HG03095 (cell line): ENCODE measurements at regions not wholly inside any gene's neighbourhood (a gene's known extent, or its start where the extent isn't known, plus 50 kb on each side); places are given as distances from the start of the nearest gene placed in this dataset.
A peak's percentile ranks its signal among the peaks of the same experiment; 100 is the strongest.
"Not testable (repeated sequence)": the region's sequence is repeated elsewhere in the genome, so short reads cannot be mapped to it uniquely, and the experiment has no call there.

ENCODE experiments used
- ATAC-seq: cut with Tn5 transposase; IDR thresholded peaks from one replicate; pipeline ENCODE4 v1.9.1; 2021; ENCODE audit warnings: moderate library complexity; ENCODE audit not compliant: unreplicated experiment

DNA sequence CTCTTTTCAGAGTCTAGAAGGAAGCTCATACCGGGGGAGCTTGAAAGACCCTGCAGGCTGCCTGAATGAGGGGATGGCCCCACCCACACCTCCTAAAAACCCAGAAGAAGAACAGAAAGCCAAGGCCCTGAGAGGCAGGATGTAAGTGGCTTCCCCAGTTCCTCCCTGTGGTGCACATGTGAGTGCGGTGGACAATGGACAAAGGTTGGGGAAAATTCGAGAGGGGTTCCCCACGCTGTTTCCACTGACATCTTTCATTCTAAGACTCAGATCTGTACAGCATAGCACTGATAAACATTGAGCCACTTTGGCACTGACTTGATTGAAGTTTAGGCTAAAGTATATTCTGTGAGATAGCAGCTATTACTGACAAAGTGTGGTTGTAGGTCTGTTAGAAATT lies 79.5 kb upstream of the UMPS start:
- peak; percentile 66 for ATAC-seq

DNA sequence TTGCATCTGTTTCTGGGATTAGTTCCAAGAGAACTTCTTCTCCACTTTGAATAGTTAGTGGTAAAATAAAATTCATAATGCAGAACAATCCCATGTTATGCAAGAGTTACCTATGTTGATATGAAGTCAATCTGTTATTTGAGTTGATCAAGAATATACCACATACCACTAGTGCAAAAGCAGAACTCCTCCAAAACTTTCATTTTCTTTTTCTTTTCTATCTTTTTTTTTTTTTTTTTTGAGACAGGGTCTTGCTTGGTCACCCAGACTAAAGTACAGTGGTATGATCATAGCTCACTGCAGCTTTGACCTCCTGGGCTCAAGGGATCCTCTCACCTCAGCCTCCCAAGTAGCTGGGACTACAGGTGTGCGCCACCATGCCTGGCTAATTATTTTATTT lies 78.8 kb upstream of the UMPS start:
- not testable (repeated sequence) for ATAC-seq

DNA sequence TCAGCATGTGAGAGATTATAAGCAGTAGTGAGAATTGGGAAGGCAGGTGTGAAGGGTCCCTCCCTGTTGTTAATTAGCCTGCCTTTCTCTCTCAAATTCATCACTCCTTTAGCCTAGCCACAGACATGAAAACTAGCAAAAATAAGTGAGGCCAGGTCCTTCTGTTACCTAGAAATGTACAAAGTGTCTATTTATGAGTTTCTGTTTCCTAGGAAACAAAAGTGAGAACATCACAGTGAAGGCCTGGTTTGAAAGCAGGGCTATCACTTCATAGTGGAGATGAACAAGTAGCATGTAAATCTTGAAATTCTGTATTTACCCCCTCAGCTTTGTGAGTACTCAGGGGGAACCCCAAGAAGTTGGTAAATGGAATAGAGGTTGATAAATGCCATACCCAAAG lies 78.2 kb upstream of the UMPS start:
- ATAC-seq, result no peak

DNA sequence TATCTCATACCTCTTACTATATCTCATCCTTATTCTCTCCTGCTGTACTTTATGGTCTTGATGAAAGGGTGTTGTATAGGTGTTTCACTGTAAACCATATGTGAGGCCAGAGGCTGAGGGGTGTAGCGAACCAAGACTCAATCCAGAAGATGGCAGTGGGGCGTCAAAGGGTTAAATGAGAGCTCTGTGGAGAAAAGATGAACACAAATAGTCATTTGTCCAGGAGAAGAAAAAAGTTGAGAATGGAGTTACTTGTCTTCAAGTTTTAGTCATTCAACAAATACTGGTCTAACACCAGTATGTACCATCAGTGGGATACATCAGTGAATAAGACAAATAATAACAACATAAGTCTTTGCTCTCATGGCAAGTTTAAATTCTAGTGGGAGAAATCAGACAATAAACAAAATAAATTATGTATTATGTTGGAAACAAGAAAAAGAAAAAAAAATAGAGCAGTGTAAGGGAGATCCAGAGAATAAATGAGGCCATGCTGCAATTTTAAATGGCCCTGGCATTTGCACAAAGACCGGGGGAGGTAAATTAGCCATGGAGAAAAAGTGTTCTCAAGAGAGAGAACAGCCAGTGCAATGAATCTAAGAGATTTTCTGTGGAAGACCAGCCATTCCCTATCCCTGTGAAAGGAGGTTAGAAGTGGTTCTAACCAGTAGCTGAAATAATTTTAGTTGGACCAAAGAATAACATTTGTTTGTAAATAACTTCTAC lies 77.0 kb upstream of the UMPS start:
- no peak for ATAC-seq

DNA sequence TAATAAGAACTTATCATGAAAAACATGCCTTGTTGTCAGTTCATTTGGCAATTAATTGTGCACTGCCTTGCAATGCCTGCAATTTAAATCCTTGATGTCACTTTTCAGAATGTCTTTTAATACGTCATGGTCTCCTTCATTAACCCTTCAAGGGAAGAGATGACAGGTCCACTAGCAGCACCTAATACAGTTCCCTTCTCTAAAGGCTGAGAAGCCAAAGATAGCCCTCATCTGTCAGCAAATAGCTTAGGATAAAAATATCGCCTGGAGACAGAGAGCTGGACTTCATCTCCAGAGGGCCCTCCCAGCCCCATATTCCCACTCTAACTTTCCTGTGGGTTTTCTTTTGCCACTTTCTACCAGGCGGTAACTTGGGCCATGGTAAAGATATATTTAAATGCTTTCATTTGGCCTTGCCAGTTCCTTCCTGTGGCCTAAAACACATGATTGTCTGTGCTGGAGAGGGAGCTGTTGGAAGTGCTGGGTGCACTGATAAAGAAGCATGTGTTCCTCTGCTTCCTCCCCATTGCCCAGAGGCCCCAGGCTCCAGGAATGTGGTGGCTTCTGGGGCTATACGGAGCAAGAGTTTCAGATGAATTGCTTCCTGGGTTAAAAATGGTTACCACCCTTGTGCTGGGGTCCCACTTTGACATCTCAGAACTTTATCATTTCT lies 76.3 kb upstream of the UMPS start:
- ATAC-seq, result no peak

DNA sequence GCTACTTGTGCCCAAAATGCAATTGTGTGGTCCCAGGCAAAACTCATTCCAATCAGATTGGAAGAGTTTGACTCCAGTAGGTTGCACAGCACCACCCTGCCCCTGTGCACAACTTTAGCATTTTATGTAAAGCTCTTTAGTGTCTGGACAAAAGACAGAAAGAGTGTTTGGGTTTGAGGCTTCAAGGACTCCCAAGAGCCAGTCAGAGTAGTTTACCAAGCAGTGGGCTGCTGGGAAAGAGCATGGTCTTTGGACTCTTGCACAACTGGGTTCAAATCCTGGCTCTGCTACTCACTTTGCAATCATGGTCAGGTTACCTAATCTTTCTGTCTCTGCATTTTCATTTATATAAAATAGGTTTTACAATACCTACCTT lies 75.8 kb upstream of the UMPS start:
- ATAC-seq, result no peak

DNA sequence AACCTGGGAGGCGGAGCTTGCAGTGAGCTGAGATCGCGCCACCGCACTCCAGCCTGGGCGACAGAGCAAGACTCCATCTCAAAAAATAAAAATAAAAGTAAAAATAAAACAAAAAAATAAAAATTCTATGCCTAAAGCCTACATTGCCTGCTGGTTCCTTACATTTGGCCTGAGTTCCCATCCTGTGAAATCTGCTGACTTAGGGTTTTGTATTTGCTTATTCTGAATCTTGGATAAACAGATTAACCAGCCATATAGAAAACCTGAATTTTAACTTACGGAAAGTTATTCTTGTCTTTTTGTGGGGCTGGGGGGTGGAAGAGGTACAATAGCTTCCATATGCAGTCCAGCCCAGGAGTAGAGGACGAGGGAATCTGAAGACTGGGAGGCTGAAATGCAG lies 73.7 kb upstream of the UMPS start:
- ATAC-seq, result no peak

DNA sequence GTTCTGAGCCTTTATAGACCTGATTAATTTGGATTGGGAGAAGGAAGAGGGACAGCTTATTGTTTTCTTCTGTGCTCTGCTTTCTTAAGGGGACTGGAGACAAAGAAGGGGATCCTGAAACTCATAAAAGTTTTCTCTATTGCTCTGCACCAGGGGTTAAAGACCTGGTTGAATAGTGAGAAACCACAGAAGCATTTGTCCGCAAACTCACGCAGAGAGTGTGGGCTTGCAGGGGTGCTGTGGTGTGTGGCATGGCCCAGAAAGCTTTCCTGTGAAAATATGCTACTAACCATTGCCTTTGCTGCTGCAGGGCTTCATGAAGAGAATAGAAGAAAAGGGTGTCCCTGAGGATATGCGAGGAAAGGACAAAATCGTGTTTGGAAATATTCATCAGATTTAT lies 73.1 kb upstream of the UMPS start:
- ATAC-seq, result no peak

DNA sequence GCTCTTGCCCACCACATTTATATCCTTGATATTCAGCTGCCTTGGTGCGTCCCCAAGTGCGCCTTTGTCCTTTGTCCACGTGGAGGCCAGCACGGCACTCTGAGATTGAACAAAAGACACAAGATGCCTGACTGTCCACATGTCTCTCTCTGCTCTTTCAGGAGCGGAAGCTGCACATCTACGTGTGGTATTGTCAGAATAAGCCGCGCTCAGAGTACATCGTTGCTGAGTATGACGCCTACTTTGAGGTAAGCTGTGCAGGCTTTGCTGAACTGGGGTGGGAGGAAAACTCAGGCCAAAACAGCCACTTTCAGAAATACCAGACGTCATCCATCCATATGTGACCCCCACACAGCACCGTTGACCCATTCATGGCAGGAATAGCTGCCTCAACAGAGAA lies 72.0 kb upstream of the UMPS start:
- no peak for ATAC-seq

DNA sequence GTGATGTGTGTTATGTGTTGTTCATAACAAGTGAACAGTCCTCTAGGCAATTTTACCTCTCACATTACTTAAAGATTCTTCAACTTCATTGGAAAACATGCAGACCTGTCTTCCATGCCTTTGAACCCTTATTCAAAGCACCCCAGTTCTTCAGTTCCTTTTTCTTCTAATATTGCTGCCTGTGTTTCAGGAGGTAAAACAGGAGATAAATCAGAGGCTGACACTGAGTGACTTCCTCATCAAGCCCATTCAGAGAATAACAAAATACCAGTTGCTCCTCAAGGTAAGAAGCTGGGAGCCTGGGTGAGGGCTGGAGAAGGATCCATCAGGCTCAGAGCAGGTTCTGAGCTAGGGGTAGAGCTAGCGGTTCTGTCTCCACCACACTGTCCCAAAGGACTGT lies 71.1 kb upstream of the UMPS start:
- ATAC-seq, result no peak

DNA sequence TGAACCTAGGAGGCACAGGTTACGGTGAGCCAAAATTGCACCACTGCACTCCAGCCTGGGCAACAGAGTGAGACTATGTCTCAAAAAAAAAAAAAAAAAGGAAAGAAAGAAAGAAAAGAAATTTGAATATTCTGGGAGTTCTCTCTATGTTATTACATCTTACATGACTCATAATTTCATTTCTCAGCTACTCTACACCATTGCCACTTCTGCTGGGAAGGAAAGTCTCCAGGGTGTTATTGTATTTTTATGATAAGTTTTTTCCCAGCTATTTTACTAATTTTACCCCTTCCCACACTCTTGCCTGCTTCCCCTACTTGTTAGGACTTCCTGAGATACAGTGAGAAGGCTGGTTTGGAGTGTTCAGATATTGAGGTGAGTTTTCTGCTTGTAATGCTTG lies 69.7 kb upstream of the UMPS start:
- no peak for ATAC-seq

DNA sequence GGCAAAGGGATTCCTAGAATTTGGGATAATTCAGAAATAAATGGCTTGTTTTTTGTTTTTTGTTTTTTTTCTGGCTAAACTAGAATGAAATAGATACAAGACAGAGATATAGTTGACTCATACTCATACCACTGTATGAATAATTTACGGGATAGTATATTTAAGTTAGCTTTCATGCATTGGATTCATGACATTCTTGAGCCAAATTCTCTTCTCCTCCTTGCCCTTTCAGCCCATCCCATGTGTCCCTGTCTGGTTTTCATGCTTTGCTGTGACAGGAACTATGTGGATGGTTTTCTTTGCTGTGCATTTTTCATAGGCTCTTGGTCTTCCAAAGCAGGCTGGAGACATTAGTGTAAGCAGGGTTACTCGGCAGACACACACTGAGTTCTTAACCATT lies 66.6 kb upstream of the UMPS start:
- ATAC-seq, result no peak

DNA sequence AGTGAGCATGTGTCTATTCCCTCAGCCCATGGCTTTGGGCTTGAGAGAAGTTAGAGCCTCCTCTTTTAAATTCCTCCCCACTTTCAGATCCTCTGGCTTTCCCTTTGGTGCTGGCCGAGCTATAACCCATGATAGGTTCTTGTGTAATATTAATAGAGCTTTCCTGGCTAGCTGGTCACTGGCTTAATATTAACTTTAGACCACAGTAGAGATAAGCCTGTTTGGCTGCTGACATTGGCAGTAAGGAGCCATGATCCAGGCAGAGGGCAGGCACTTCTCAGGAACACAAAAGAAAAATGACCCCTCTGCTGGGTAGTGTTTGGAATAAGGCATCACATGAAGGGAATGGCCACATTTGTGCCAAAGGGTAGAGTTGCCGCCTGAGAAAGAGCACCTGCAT lies 65.4 kb upstream of the UMPS start:
- no peak for ATAC-seq

DNA sequence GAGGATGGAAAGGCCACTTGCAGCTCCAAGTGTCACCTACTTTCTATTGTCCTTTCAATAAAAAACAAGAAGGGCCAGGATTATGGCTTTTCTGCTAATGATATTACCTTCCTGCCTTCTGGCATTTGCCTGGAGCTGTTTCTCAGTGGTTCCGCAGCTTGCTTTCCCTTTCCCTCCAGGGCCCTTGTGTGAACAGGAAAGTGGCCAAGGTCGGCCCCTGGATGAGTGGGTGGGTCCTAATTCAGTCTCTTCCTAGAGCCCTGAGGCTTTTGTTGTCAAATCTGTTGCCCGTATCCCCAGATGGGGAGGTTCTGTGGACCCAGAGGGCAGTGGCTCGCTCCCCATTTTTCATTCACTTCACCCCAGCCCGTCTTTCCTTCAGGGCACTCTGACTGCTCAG lies 64.2 kb upstream of the UMPS start:
- ATAC-seq, result no peak

DNA sequence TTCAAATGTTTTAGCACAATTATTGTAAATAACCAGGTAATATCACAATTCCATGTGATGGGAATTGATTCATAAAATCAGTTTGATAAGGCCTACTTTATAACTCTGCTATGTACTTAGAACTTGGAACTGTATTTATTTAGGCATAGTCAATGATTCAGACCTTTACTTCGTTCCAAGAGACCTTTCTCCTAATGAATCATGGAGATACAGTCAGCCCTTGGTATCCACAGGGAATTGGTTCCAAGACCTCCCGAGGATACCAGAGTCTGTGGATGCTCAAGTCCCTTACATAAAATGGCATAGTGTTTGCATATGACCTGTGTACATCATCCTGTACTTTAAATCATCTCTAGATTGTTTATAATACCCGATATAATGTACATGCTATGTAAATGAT lies 60.8 kb upstream of the UMPS start:
- no peak for ATAC-seq

DNA sequence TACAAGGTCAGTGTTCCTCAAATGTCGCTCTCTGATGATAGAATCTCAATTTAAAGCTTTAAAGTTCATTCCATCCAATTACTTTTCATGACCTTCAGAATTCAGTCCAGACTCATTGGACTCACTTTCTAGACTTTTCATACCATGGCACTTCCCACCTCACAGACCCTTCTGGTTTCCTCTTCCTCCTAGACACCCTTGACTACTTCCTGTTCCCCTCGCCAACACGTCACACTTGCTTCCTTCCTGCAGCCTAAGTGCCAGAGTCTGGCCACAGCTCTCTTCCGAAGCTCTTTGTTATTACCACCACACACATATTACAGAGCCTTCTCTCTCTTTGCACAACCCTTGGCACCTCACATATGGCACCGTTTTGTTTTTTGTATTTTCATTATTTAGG lies 59.1 kb upstream of the UMPS start:
- ATAC-seq, result no peak

DNA sequence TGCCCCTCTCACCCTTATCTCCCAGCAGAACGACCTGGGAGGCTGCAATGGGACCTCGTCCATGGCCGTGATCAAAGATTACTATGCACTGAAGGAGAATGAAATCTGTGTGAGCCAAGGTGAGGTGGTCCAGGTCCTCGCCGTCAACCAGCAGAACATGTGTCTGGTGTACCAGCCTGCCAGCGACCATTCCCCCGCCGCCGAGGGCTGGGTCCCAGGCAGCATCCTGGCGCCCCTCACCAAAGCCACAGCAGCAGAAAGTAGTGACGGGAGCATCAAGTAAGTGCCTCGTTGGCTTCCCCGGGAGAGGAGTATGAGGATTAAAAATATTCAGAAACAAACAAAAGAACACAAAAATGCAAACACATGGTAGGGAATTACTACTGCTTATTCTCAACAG lies 55.9 kb upstream of the UMPS start:
- ATAC-seq, result no peak

DNA sequence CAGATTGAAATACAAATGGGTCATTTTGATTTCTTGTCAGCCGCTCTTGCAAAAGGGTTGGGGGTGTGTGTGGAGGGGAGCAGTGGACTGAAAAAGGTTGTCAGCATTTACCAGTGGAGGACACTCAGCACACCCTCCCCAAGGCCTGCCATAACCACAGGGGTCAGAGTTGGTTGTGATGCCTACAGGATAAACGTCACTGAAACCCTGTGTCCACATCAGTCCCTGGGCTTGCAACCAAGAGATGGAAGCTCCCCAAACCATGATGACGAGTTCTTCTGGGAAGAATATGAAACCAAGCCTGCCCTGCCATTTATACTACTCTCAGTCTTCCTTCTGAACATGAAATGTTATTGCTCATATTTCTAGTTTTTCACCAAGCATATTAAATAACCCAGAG lies 54.0 kb upstream of the UMPS start:
- no peak for ATAC-seq

DNA sequence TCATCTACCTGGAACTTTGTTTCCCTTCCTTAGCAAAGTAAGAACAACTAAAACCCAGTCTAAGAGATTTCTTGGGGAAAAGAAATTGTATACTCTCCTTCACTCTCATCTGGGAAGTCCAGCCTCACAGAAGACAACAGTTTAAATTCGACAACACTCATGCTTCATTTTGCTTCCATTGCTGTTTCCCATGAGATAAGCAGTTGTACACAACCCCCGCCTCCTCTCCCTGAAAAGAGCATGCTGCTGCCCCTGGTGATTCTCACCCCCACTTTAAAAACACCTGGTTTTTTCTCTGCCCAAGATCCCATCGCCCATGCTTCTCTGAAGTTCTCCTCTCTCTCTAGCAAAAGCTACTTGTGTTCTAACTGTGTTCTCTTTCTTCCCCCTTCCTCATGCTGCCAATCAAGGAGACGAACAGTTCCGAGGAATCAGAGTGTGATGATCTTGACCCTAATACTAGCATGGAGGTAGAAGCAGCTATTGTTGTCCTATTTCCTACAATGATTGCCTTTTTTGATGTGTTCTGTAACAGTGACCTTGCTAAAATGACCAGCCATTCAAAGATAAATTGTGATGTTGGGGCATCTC lies 51.1 kb upstream of the UMPS start:
- no peak for ATAC-seq
